Vagina (tissue), 2 donors: ENCODE measurements at regions not wholly inside any gene's neighbourhood (a gene's known extent, or its start where the extent isn't known, plus 50 kb on each side); places are given as distances from the start of the nearest gene placed in this dataset.

Experiments used
- POLR2A ChIP-seq, 2 donors: fragments of 450-650 bp; IDR thresholded peaks; one replicate each; pipeline ENCODE4 v1.6.1; 2017; ENCODE audit warnings: antibody characterized with exemption in 2 of 2, mild to moderate bottlenecking in 2 of 2, moderate library complexity in 2 of 2
- POLR2AphosphoS5 ChIP-seq, 2 donors: sonication (generic); formaldehyde crosslinking; IDR thresholded peaks; one replicate each; pipeline ENCODE4 v1.9.0; 2017; ENCODE audit warnings: antibody characterized with exemption in 2 of 2, mild to moderate bottlenecking in 2 of 2, low read depth in 1 of 2; ENCODE audit not compliant: insufficient read depth in 1 of 2
- TF ChIP-seq, protein P1 (sequence below), 3 experiments: fragments of 450-650 bp in 2 of 3; fragments of 200-600 bp in 1 of 3; sonication (generic) in 1 of 3; IDR thresholded peaks; one replicate each; pipeline ENCODE4 v1.5.1; 2017 to 2019; ENCODE audit warnings: antibody characterized with exemption in 3 of 3, mild to moderate bottlenecking in 2 of 3, moderate library complexity in 2 of 3

DNA sequence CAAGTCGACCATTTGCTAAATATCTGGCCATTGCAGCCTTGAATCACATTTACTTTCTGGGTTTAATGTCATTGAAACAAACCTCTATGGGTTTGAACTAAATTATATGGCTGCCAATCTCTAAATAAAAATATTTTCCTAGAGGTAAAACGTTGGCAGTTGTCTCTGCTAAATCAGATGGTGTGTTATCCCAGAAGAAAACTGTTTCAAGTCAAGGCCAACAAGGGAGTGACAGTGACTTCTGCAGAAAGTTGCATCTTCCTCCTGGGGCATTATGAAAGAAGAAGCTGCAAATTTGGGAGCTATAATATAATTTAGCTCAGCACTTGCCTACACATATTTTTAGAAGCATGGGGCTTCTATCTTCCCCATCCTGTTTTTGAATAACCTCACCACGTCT, 116.2 kb downstream of the TTC8 start:
- TF ChIP-seq, protein P1, sequence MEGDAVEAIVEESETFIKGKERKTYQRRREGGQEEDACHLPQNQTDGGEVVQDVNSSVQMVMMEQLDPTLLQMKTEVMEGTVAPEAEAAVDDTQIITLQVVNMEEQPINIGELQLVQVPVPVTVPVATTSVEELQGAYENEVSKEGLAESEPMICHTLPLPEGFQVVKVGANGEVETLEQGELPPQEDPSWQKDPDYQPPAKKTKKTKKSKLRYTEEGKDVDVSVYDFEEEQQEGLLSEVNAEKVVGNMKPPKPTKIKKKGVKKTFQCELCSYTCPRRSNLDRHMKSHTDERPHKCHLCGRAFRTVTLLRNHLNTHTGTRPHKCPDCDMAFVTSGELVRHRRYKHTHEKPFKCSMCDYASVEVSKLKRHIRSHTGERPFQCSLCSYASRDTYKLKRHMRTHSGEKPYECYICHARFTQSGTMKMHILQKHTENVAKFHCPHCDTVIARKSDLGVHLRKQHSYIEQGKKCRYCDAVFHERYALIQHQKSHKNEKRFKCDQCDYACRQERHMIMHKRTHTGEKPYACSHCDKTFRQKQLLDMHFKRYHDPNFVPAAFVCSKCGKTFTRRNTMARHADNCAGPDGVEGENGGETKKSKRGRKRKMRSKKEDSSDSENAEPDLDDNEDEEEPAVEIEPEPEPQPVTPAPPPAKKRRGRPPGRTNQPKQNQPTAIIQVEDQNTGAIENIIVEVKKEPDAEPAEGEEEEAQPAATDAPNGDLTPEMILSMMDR (IDR thresholded peaks at IDR 0.05): no peak
- no peak for TF ChIP-seq POLR2A (IDR thresholded peaks at IDR 0.05)
- no peak for TF ChIP-seq POLR2AphosphoS5 (IDR thresholded peaks at IDR 0.05; ENCODE audit: insufficient read depth in 1 of 2, low read depth in 1 of 2)
